ENCODE measurements at regions not wholly inside any gene's neighbourhood (a gene's known extent, or its start where the extent isn't known, plus 50 kb on each side); places are given as distances from the start of the nearest gene placed in this dataset.

DNA sequence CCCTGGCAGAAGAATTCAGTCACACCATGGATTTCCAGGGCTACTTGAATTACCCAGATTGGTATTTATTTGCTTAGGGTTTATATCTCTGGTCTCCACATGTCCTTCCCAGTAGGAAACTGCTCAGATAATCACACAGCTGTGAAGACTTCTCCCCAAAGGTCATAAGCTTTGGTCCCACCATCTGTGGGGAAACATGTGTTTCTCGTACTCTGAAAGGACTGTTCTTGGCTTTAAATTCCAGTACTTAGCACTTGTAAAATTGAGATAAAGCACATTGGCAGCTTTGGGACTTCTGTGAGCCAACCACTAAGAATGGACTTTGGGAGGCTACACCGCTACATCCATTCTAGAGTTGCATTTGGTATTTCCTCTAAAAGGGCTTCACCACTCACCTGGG is 205.3 kb upstream of the FOXA2 start:
- no peak for DNase-seq (ENCODE audit: extremely low spot score)
- no peak for TF ChIP-seq BHLHE40 (IDR thresholded peaks at IDR 0.05; ENCODE audit: borderline replicate concordance)
- TF ChIP-seq, protein P1, sequence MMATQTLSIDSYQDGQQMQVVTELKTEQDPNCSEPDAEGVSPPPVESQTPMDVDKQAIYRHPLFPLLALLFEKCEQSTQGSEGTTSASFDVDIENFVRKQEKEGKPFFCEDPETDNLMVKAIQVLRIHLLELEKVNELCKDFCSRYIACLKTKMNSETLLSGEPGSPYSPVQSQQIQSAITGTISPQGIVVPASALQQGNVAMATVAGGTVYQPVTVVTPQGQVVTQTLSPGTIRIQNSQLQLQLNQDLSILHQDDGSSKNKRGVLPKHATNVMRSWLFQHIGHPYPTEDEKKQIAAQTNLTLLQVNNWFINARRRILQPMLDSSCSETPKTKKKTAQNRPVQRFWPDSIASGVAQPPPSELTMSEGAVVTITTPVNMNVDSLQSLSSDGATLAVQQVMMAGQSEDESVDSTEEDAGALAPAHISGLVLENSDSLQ (IDR thresholded peaks at IDR 0.05) = no peak
- no peak for TF ChIP-seq HDGF (IDR thresholded peaks at IDR 0.05; ENCODE audit: borderline replicate concordance)
- no peak for TF ChIP-seq FOXM1 (IDR thresholded peaks at IDR 0.05; ENCODE audit: borderline replicate concordance)
- no peak for TF ChIP-seq L3MBTL2 (conservative IDR thresholded peaks at IDR 0.05)
- TF ChIP-seq ELF4 (IDR thresholded peaks at IDR 0.05) = no peak
- TF ChIP-seq SP1 (IDR thresholded peaks at IDR 0.05) = no peak
- TF ChIP-seq NFRKB (IDR thresholded peaks at IDR 0.05) = no peak
- TF ChIP-seq ARNT (IDR thresholded peaks at IDR 0.05) = no peak
- TF ChIP-seq SUZ12 (IDR thresholded peaks at IDR 0.05) = no peak
- TF ChIP-seq ZNF384 (IDR thresholded peaks at IDR 0.05) = no peak
- TF ChIP-seq TARDBP (IDR thresholded peaks at IDR 0.05) = no peak
- no peak for TF ChIP-seq CTBP1 (IDR thresholded peaks at IDR 0.05; ENCODE audit: borderline replicate concordance)
- no peak for TF ChIP-seq FOXK2 (IDR thresholded peaks at IDR 0.05)
- CTCF ChIA-PET = no interaction called here
- POLR2A ChIA-PET = no interaction called here

DNA sequence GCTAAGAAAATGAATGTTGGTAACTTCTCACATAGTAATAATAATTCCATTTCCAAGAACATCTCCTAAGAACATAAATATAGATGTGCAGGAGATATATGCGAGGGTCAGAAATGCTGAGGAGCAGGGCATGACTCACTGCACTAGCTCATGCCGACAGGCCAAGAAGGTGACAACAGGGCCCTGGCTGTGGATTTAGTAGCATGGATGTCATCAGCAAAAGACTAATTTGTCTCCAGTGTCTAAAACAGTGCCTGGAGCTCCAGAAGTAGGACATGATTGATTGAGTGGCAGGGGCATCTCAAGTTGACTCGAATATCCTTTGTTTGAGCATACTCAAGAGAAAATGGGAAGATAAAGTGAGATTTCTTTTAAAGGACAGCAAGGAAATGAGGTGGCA is 207.0 kb upstream of the FOXA2 start:
- ChIA-PET POLR2A (no interaction called here), CTCF (no interaction called here)
- no peak for DNase-seq (ENCODE audit: extremely low spot score)
- TF ChIP-seq SP1 (IDR thresholded peaks at IDR 0.05) (no peak), L3MBTL2 (conservative IDR thresholded peaks at IDR 0.05) (no peak)

DNA sequence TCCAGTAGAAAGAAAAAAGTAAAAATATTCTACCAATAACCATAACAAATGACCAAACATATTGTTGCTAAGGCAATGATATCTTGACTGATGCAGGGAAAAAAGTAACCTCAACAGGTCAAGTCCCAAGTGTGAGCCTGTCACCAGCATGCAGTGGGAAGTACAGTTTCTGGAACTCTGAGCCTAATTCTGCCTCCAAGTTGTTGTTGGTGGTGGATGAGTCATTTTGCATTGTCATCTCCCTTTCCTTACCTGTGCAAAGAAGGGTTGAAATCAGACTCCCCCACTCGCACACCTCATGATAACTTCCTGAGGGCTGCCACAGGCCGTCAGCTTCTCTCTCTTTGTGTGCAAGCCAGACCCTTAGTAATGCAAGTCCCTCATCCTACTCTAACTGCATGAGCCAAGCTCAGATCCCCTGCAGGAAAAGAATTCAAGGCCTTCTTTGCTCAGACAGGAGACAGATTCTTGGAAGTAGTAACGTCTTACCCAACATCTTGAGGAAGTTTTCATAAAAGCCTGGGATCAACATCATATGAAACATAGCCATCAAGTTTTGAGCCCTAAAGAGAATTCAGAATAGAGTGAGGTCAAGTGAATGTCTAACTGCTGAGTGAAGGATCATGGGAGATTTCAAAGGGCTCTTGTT is 207.6 kb upstream of the FOXA2 start:
- TF ChIP-seq FOXK2 (IDR thresholded peaks at IDR 0.05) (no peak), SP1 (IDR thresholded peaks at IDR 0.05) (no peak), ZNF384 (IDR thresholded peaks at IDR 0.05) (no peak), HDGF (IDR thresholded peaks at IDR 0.05; ENCODE audit: borderline replicate concordance) (no peak), LEF1 (IDR thresholded peaks at IDR 0.05; ENCODE audit: borderline replicate concordance) (no peak), SUZ12 (IDR thresholded peaks at IDR 0.05) (no peak), FOXA1 (IDR thresholded peaks at IDR 0.05) (no peak)
- no peak for DNase-seq (ENCODE audit: extremely low spot score)
- CTCF ChIA-PET = no interaction called here
- POLR2A ChIA-PET = no interaction called here

DNA sequence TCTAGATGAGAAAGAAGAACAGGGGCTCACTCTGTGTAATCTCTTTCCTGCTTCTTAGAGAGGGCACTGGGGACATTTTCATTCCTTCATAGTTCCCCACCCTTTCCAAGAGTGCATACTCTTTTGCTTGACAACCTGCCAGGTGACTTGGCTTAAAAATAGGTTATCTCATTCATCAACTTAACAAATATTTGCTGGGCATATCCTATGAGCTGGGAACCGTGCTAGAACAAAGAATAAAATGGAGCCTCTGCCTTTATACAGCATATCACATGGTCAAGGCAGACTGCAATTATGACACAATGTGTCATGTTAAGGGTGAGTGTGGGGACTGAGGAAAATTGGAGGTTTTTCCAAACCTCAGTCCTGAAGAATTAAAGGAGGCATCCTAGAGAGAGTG is 209.8 kb upstream of the FOXA2 start:
- TF ChIP-seq FOXK2 (IDR thresholded peaks at IDR 0.05) = no peak
- TF ChIP-seq CTBP1 (IDR thresholded peaks at IDR 0.05; ENCODE audit: borderline replicate concordance) = no peak
- TF ChIP-seq LEF1 (IDR thresholded peaks at IDR 0.05; ENCODE audit: borderline replicate concordance) = no peak
- no peak for TF ChIP-seq NFRKB (IDR thresholded peaks at IDR 0.05)
- TF ChIP-seq FOXM1 (IDR thresholded peaks at IDR 0.05; ENCODE audit: borderline replicate concordance) = no peak
- no peak for TF ChIP-seq ELF4 (IDR thresholded peaks at IDR 0.05)
- no peak for TF ChIP-seq HDGF (IDR thresholded peaks at IDR 0.05; ENCODE audit: borderline replicate concordance)
- TF ChIP-seq SUZ12 (IDR thresholded peaks at IDR 0.05) = no peak
- no peak for TF ChIP-seq TARDBP (IDR thresholded peaks at IDR 0.05)
- no peak for TF ChIP-seq SP1 (IDR thresholded peaks at IDR 0.05)
- DNase-seq (ENCODE audit: extremely low spot score) = no peak
- ChIA-PET POLR2A (no interaction called here), CTCF (no interaction called here)

DNA sequence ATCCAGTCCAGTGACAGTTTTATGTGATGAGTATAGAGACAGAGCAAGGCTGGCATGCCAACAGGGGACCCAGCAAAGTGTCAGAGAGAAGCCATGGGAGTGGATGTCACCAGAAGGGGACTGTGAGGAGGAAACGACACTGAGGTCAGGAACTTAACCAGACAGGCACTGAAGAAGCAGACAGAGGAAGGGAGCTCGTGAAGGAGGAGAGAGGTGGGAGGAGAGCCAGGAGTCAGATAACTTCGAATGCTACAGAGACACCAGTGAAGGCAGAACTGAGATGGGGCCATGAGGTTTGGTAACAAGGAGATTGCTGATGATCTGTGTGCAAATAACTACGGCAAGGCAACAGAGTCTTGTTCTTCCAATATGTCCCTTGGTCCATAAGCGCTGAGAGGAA is 211.1 kb upstream of the FOXA2 start:
- POLR2A ChIA-PET = no interaction called here
- CTCF ChIA-PET = no interaction called here
- TF ChIP-seq ELF4 (IDR thresholded peaks at IDR 0.05) (no peak), LEF1 (IDR thresholded peaks at IDR 0.05; ENCODE audit: borderline replicate concordance) (no peak), CTBP1 (IDR thresholded peaks at IDR 0.05; ENCODE audit: borderline replicate concordance) (no peak), HDGF (IDR thresholded peaks at IDR 0.05; ENCODE audit: borderline replicate concordance) (no peak), TARDBP (IDR thresholded peaks at IDR 0.05) (no peak), FOXA1 (IDR thresholded peaks at IDR 0.05) (no peak), L3MBTL2 (conservative IDR thresholded peaks at IDR 0.05) (no peak), BHLHE40 (IDR thresholded peaks at IDR 0.05; ENCODE audit: borderline replicate concordance) (no peak)
- TF ChIP-seq, protein P1 (IDR thresholded peaks at IDR 0.05) = no peak
- no peak for DNase-seq (ENCODE audit: extremely low spot score)

DNA sequence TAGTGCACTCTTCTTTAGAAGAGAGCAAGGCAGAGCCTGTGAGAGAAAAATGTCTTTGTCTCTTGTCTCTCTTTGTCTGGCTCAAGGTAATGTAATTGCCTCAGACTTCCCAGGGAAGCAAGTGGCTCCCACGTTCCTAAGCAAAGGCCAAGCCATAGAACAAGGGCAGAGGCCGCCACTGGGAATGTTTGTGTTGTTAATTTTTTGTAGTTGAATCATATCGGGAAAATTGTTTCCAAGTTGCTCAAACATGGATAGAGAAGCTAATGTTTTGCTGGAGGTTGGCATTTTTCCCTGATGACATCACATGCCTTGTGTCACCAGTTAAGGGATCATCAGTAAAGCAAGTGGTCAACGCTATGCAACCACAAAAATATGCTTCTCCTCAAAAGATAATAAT is 211.5 kb upstream of the FOXA2 start:
- ChIA-PET CTCF (no interaction called here), POLR2A (no interaction called here)
- TF ChIP-seq FOXM1 (IDR thresholded peaks at IDR 0.05; ENCODE audit: borderline replicate concordance) = no peak
- TF ChIP-seq TARDBP (IDR thresholded peaks at IDR 0.05) = no peak
- no peak for TF ChIP-seq FOXK2 (IDR thresholded peaks at IDR 0.05)
- TF ChIP-seq SP1 (IDR thresholded peaks at IDR 0.05) = no peak
- DNase-seq (ENCODE audit: extremely low spot score) = no peak

DNA sequence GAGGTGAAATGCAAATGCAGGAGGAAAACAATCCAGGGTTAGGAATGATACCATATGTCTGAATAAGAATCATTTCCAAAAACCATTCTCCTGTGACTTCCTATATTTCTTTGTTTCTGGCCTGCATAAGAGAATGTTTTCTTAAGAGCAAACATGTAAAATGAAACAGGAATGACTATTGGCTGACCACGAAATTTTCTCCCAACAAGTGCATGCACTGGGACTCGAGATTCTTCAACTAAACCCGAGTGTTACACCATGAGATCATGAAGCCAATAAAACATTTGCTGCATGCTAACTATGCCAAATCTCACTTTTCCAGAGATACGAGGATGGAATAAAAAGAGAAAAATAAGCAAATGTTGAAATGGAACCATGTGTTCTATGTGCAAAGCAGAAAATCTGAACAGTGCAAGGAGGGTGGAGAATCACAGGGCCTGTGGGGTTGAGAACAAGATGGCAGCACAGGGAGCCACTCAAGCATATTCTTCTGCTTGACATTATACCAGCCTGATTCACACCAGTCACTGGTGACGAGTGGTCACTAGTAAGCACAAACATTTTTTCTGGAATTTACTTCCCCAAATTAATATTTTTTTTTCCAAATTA is 212.2 kb upstream of the FOXA2 start:
- CTCF ChIA-PET = no interaction called here

More for the DNA sequence above, 212.2 kb upstream of the FOXA2 start:
- POLR2A ChIA-PET = no interaction called here
- DNase-seq (ENCODE audit: extremely low spot score) = no peak
- TF ChIP-seq ZNF384 (IDR thresholded peaks at IDR 0.05) (no peak), ELF4 (IDR thresholded peaks at IDR 0.05) (no peak), SP1 (IDR thresholded peaks at IDR 0.05) (no peak), LEF1 (IDR thresholded peaks at IDR 0.05; ENCODE audit: borderline replicate concordance) (no peak), L3MBTL2 (conservative IDR thresholded peaks at IDR 0.05) (no peak), FOXA1 (IDR thresholded peaks at IDR 0.05) (no peak), NFRKB (IDR thresholded peaks at IDR 0.05) (no peak), ARNT (IDR thresholded peaks at IDR 0.05) (no peak)

All from HEK293T (cell line).